WTC11 (cell line): ENCODE measurements at regions not wholly inside any gene's neighbourhood (a gene's known extent, or its start where the extent isn't known, plus 50 kb on each side); places are given as distances from the start of the nearest gene placed in this dataset.

ENCODE experiments used
- ATAC-seq: fragments of 200-7000 bp; cut with Tn5 transposase; 2 replicates; pipeline ENCODE4 v1.10.0; 2021; ENCODE audit warnings: mild to moderate bottlenecking, moderate library complexity
- CTCF ChIA-PET: fragments of 300-600 bp; sonication (Branson Sonifier 250); formaldehyde crosslinking; loops from one replicate; lab custom pipeline; 2021; ENCODE audit warnings: antibody characterized with exemption; lab: Charles Lee
- POLR2A ChIA-PET: fragments of 350-600 bp; sonication (Branson Sonifier 250); formaldehyde crosslinking; loops from one replicate; lab custom pipeline; 2021; ENCODE audit warnings: antibody characterized with exemption; lab: Charles Lee
- DNase-seq: peaks from one replicate; pipeline ENCODE4 v3.0.0; 2021; ENCODE audit warnings: low spot score
- H3K27ac Mint-ChIP-seq: 2 replicates; pipeline ENCODE4 v1.8.0; 2021; ENCODE audit warnings: mixed read lengths
- H3K27me3 Mint-ChIP-seq: 2 replicates; pipeline ENCODE4 v1.8.0; 2021; ENCODE audit warnings: low read depth, mild to moderate bottlenecking, moderate library complexity, mixed read lengths
- H3K36me3 Mint-ChIP-seq: 2 replicates; pipeline ENCODE4 v1.8.0; 2021; ENCODE audit warnings: mixed read lengths
- H3K4me1 Mint-ChIP-seq: 2 replicates; pipeline ENCODE4 v1.8.0; 2022; ENCODE audit warnings: mixed read lengths
- H3K4me3 Mint-ChIP-seq: 2 replicates; pipeline ENCODE4 v1.8.0; 2021; ENCODE audit warnings: mild to moderate bottlenecking, moderate library complexity, mixed read lengths
- H3K9me3 Mint-ChIP-seq: 2 replicates; pipeline ENCODE4 v1.8.0; 2021; ENCODE audit warnings: mixed read lengths
- CBFB ChIP-seq: sonication (generic); formaldehyde crosslinking; IDR thresholded peaks from 2 replicates; pipeline ENCODE4 v1.8.1; 2022; ENCODE audit warnings: mild to moderate bottlenecking, low read depth, missing genetic modification reagents
- EMX1 ChIP-seq: fragments of 250-450 bp; sonication (Bioruptor Pico); IDR thresholded peaks from 2 replicates; pipeline ENCODE4 v1.8.0; 2021; ENCODE audit warnings: mild to moderate bottlenecking
- ESRRA ChIP-seq: sonication (generic); formaldehyde crosslinking; IDR thresholded peaks from 2 replicates; pipeline ENCODE4 v1.8.1; 2022; ENCODE audit warnings: mild to moderate bottlenecking, missing genetic modification reagents, borderline replicate concordance
- FOXJ3 ChIP-seq: sonication (generic); formaldehyde crosslinking; IDR thresholded peaks from 2 replicates; pipeline ENCODE4 v1.9.0; 2021; ENCODE audit warnings: missing genetic modification reagents, mild to moderate bottlenecking, borderline replicate concordance
- GRHL2 ChIP-seq: fragments of 250-450 bp; sonication (Bioruptor Pico); IDR thresholded peaks from 2 replicates; pipeline ENCODE4 v1.8.0; 2022; ENCODE audit warnings: mild to moderate bottlenecking, moderate library complexity; ENCODE audit not compliant: insufficient replicate concordance, severe bottlenecking
- IRF2 ChIP-seq: sonication (generic); formaldehyde crosslinking; IDR thresholded peaks from 2 replicates; pipeline ENCODE4 v1.8.0; 2022; ENCODE audit warnings: low read depth, missing genetic modification reagents, borderline replicate concordance
- NFE2L1 ChIP-seq: sonication (generic); formaldehyde crosslinking; IDR thresholded peaks from 2 replicates; pipeline ENCODE4 v1.8.1; 2023; ENCODE audit warnings: missing genetic modification reagents
- NR1H2 ChIP-seq: sonication (generic); formaldehyde crosslinking; IDR thresholded peaks from 2 replicates; pipeline ENCODE4 v1.9.0; 2021; ENCODE audit warnings: mild to moderate bottlenecking, moderate library complexity, missing genetic modification reagents
- SMAD3 ChIP-seq: sonication (generic); formaldehyde crosslinking; IDR thresholded peaks from 2 replicates; pipeline ENCODE4 v1.8.0; 2022; ENCODE audit warnings: missing genetic modification reagents, mild to moderate bottlenecking, borderline replicate concordance
- SMAD4 ChIP-seq: sonication (generic); formaldehyde crosslinking; IDR thresholded peaks from 2 replicates; pipeline ENCODE4 v1.8.0; 2022; ENCODE audit warnings: mild to moderate bottlenecking, missing genetic modification reagents
- SOX15 ChIP-seq: fragments of 250-450 bp; sonication (Bioruptor Pico); IDR thresholded peaks from 2 replicates; pipeline ENCODE4 v1.9.0; 2021; ENCODE audit warnings: mild to moderate bottlenecking
- SP1 ChIP-seq: sonication (generic); formaldehyde crosslinking; conservative IDR thresholded peaks from 2 replicates; pipeline ENCODE4 v1.8.1; 2022; ENCODE audit warnings: missing genetic modification reagents
- TCF7 ChIP-seq: sonication (generic); formaldehyde crosslinking; IDR thresholded peaks from 2 replicates; pipeline ENCODE4 v1.8.0; 2022; ENCODE audit warnings: mild to moderate bottlenecking, low read depth, missing genetic modification reagents, moderate library complexity
- TEAD4 ChIP-seq: sonication (generic); formaldehyde crosslinking; IDR thresholded peaks from 2 replicates; pipeline ENCODE4 v1.8.0; 2022; ENCODE audit warnings: mild to moderate bottlenecking, missing genetic modification reagents
- ZNF138 ChIP-seq: sonication (generic); formaldehyde crosslinking; conservative IDR thresholded peaks from 2 replicates; pipeline ENCODE4 v1.8.1; 2022; ENCODE audit warnings: mild to moderate bottlenecking, moderate library complexity, missing genetic modification reagents
- ZNF219 ChIP-seq: sonication (generic); formaldehyde crosslinking; IDR thresholded peaks from 2 replicates; pipeline ENCODE4 v1.8.0; 2023; ENCODE audit warnings: missing genetic modification reagents, mild to moderate bottlenecking, borderline replicate concordance
- ZNF263 ChIP-seq: sonication (generic); formaldehyde crosslinking; IDR thresholded peaks from 2 replicates; pipeline ENCODE4 v1.8.1; 2022; ENCODE audit warnings: low read depth, mild to moderate bottlenecking, moderate library complexity, missing genetic modification reagents
- ZNF423 ChIP-seq: fragments of 250-450 bp; sonication (Bioruptor Pico); IDR thresholded peaks from 2 replicates; pipeline ENCODE4 v2.1.2; 2022; ENCODE audit warnings: mild to moderate bottlenecking, moderate library complexity
- TF ChIP-seq, protein P1 (sequence below): sonication (generic); formaldehyde crosslinking; IDR thresholded peaks from 2 replicates; pipeline ENCODE4 v1.8.1; 2022; ENCODE audit warnings: low read depth, missing genetic modification reagents, borderline replicate concordance
- TF ChIP-seq, protein P2 (sequence below): fragments of 200-600 bp; IDR thresholded peaks from 2 replicates; pipeline ENCODE4 v1.8.0; 2022; ENCODE audit warnings: antibody characterized with exemption
- TF ChIP-seq, protein P3 (sequence below): fragments of 250-450 bp; sonication (Bioruptor Pico); conservative IDR thresholded peaks from 2 replicates; pipeline ENCODE4 v1.9.0; 2021; ENCODE audit warnings: mild to moderate bottlenecking
- TF ChIP-seq, protein P4 (sequence below): sonication (generic); formaldehyde crosslinking; IDR thresholded peaks from 2 replicates; pipeline ENCODE4 v1.8.1; 2022; ENCODE audit warnings: mild to moderate bottlenecking, missing genetic modification reagents, moderate library complexity, borderline replicate concordance

DNA sequence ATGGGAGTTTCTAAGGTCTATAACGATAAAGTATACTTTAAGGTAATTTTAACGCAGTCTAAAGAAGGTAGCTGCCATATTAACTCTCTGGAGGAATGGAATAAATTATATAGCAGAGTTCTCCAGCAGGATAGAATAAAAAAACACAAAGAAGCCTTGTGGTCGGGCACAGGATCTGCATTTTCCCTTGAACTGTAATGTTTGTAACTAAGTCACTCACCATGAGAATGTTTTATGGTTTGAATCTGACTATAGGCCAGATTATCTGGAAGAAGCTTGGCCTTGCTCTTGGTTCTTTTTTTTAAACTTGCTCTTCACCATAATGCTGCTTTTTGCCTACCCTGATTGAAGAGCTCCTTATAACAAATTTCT is 238.8 kb upstream of the NOX3 start (continued):
- TF ChIP-seq, protein P1, sequence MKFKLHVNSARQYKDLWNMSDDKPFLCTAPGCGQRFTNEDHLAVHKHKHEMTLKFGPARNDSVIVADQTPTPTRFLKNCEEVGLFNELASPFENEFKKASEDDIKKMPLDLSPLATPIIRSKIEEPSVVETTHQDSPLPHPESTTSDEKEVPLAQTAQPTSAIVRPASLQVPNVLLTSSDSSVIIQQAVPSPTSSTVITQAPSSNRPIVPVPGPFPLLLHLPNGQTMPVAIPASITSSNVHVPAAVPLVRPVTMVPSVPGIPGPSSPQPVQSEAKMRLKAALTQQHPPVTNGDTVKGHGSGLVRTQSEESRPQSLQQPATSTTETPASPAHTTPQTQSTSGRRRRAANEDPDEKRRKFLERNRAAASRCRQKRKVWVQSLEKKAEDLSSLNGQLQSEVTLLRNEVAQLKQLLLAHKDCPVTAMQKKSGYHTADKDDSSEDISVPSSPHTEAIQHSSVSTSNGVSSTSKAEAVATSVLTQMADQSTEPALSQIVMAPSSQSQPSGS (CRISPR knock-in tag) = no peak
- no peak for TF ChIP-seq CBFB
- TF ChIP-seq, protein P2, sequence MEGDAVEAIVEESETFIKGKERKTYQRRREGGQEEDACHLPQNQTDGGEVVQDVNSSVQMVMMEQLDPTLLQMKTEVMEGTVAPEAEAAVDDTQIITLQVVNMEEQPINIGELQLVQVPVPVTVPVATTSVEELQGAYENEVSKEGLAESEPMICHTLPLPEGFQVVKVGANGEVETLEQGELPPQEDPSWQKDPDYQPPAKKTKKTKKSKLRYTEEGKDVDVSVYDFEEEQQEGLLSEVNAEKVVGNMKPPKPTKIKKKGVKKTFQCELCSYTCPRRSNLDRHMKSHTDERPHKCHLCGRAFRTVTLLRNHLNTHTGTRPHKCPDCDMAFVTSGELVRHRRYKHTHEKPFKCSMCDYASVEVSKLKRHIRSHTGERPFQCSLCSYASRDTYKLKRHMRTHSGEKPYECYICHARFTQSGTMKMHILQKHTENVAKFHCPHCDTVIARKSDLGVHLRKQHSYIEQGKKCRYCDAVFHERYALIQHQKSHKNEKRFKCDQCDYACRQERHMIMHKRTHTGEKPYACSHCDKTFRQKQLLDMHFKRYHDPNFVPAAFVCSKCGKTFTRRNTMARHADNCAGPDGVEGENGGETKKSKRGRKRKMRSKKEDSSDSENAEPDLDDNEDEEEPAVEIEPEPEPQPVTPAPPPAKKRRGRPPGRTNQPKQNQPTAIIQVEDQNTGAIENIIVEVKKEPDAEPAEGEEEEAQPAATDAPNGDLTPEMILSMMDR = no peak
- TF ChIP-seq ZNF138 (CRISPR knock-in tag) = no peak
- TF ChIP-seq ESRRA (CRISPR knock-in tag) = no peak
- no peak for TF ChIP-seq ZNF423 (CRISPR knock-in tag)
- TF ChIP-seq, protein P3, sequence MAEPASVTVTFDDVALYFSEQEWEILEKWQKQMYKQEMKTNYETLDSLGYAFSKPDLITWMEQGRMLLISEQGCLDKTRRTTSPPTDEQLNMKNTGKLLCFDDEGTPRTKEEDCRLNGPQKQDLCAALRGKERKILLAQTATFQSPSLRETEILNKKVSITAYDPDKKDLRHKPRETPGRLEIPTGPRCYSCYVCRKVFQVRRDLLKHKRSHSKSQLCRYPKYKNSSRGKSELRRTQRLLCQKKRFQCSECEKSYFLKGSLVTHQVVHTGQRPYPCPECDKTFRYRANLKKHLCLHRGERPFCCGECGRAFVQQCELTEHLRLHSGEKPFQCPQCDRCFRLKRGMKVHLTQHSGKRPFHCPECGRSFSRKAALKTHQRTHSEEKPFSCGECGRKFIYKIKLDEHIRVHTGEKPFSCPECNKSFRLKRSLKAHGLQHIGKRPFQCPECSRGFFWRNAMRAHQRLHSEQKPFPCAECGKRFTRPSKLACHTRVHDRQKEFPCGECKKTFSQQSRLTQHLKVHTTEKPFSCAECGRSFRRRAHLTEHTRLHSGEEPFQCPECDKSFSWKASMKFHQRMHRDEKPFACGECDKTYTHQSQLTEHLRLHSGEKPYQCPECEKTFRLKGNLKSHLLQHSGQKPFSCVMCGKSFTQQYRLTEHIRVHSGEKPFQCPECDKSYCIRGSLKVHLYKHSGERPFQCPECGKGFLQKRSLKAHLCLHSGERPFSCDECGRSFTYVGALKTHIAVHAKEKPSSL = no peak
- TF ChIP-seq FOXJ3 (CRISPR knock-in tag) = no peak
- no peak for TF ChIP-seq SMAD3 (CRISPR knock-in tag)

DNA sequence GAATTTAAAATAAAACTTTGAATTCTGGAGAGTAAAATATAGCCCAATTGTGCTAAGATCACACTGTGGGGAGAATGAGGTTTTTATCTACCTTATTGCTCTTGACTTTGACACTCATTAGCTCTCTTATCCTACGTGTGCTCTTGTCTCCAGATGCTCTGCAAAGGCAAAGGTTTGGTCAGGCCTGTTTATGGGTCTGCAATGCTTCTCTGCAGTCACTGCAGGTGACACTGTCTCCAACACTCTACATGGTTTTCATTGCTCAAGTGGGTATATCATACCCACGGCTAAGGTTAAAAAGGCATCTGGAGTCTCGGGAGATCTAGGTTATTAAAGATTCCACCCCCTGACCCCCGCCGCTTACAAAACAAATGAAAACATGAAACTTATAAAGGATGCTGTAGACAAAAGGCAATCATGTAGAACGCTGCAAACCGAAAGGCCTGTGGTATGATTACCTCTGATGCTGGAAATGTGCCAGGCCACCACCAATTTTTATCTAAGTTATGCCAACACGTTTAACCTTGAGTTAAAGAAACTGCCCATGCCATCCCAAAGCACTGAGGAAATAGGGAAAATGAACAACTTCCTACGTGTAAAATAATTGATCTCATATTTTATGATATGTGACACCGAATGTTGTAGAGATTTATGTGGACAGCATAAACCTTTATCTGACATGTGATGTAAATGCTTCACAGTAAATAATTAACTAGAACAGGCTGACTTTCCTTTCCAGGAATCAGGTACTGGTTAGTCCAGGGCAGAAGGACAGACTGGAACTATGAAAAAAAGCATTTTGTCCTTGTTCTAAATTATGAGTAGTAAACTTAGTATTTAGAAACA is 238.2 kb upstream of the NOX3 start:
- ATAC-seq (no peak), DNase-seq (no peak)
- POLR2A ChIA-PET = no interaction called here
- no peaks in the 10 kb centered on the region for H3K36me3 Mint-ChIP-seq
- H3K27me3 Mint-ChIP-seq = no peaks in the 10 kb centered on the region
- TF ChIP-seq SOX15 (CRISPR knock-in tag) = no peak
- TF ChIP-seq ZNF263 (CRISPR knock-in tag) = no peak
- no peak for TF ChIP-seq TEAD4 (CRISPR knock-in tag)
- TF ChIP-seq SP1 (CRISPR knock-in tag) = no peak
- no peak for TF ChIP-seq CBFB
- no peak for TF ChIP-seq IRF2 (CRISPR knock-in tag)
- no peak for TF ChIP-seq EMX1 (CRISPR knock-in tag)
- no peak for TF ChIP-seq SMAD4 (CRISPR knock-in tag)
- TF ChIP-seq, protein P4, sequence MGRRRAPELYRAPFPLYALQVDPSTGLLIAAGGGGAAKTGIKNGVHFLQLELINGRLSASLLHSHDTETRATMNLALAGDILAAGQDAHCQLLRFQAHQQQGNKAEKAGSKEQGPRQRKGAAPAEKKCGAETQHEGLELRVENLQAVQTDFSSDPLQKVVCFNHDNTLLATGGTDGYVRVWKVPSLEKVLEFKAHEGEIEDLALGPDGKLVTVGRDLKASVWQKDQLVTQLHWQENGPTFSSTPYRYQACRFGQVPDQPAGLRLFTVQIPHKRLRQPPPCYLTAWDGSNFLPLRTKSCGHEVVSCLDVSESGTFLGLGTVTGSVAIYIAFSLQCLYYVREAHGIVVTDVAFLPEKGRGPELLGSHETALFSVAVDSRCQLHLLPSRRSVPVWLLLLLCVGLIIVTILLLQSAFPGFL (CRISPR knock-in tag) = no peak
- no peak for TF ChIP-seq ZNF138 (CRISPR knock-in tag)
- TF ChIP-seq ZNF219 (CRISPR knock-in tag) = no peak
- TF ChIP-seq NFE2L1 = no peak
- TF ChIP-seq, protein P1 (CRISPR knock-in tag) = no peak
- no peak for TF ChIP-seq GRHL2 (CRISPR knock-in tag)
- no peak for TF ChIP-seq NR1H2 (CRISPR knock-in tag)
- TF ChIP-seq TCF7 (CRISPR knock-in tag) = no peak
- CTCF ChIA-PET = no interaction called here
- no peaks in the 10 kb centered on the region for H3K9me3 Mint-ChIP-seq
- H3K27ac Mint-ChIP-seq = no peak overlapping the region
- H3K4me3 Mint-ChIP-seq = no peak overlapping the region
- H3K4me1 Mint-ChIP-seq = no peaks in the 10 kb centered on the region
